ENCODE measurements at regions not wholly inside any gene's neighbourhood (a gene's known extent, or its start where the extent isn't known, plus 50 kb on each side); places are given as distances from the start of the nearest gene placed in this dataset.

DNA sequence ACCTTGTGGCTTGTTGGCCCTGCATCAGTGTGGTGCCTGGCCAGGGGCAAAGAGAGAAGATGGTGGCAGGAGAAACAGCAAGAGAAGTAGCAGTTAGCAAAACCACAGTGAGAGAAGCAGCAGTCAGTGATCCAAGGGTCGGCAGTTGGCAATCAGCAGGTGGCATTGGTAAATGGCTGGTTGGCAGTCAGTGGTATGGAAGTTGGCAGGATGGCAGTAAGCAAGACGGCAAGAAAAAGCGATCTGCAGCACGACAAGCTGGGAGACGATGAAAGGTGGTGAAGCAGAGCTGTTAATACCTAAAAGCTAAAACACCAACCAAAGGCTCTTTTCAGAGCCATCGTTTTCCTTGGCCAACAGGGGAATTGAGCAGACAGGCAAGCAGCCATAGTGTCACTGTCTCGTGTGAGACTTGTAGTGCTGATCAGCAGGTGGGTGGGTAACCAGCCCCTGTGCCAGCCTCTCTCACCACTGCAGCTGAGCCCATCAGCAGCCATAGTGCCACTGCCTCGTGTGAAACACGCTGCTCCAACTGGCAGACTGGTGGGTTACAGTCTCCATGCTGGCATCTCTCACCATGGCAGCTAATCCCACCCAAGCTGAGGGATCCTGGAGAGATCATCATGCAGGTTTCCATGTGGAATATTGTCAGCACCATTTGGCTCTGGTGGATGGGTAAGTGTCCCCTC is 2078.4 kb downstream of the PCDH7 start:
- no peak for DNase-seq

DNA sequence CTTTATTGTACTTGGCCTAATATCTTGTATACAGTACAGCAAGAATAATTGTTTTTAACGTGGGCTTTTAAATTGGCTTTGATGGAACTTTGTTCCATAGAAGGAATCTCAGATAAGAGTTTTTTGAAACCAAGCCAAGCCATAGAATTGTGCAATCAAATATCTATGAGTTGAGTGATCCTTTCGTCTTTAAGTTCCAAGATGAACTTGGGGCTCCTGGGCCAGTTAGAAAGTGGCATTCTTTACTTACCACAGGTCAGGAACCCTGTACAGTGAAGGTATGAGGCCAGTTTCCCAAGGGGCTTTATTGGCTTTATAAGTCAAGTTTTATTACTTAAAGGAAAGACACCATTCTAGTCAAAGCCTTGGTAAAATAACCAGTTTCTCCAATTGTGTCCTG is 2104.2 kb downstream of the PCDH7 start:
- no peak for DNase-seq

DNA sequence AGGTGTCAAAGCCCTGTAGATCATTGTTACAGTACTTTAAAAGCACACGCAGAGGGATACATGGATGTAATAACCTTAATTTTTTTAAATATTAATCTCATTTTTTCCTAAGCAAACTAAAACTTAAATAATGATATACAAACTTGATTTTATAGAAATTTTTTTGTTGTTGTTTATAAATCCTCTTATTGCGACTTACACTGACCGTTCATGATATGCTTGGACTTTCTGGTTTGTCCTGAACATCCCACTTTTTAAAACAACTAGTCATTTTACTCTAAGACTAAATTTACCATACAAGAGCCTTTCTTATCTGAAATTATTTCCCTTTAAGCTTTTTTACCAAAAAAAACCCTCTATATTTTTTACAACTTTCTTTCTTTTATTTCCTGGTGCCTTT is 2106.0 kb downstream of the PCDH7 start:
- DNase-seq = no peak

DNA sequence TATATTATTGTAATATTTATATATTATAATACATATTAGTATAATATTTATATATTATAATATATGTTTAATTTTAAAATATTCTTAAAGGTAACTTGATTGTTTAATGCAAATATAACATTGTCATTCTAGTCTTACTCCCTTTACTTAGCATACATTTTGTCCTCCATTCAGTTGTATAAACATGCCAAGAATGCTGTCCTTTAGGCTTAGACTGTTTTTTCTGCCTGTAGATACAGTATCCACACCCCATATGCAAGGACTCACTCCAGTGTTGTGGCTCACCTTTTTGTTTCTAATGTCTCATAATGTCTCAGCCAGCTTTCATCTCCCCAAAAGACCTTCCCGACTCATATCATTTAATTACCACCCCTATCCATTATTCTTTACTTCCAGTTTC is 2110.0 kb downstream of the PCDH7 start:
- DNase-seq = no peak

DNA sequence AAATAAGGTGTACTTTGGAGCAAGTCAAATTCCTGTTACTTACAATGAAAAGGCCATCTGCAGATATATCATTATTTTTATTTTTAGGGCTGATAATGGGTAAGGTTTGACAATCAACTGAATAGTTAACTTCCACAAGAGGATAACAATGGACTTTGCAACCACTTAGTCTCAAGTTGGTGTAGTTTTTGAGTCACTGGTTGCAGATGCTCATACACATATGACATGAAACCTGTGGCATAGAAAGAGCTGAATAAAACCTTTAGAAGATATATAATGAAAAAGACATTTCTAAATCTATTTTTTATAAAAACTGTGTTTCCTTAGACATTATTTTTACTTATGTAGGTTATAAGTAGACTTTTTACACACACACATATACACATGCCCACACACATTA is 2110.9 kb downstream of the PCDH7 start:
- DNase-seq = no peak

DNA sequence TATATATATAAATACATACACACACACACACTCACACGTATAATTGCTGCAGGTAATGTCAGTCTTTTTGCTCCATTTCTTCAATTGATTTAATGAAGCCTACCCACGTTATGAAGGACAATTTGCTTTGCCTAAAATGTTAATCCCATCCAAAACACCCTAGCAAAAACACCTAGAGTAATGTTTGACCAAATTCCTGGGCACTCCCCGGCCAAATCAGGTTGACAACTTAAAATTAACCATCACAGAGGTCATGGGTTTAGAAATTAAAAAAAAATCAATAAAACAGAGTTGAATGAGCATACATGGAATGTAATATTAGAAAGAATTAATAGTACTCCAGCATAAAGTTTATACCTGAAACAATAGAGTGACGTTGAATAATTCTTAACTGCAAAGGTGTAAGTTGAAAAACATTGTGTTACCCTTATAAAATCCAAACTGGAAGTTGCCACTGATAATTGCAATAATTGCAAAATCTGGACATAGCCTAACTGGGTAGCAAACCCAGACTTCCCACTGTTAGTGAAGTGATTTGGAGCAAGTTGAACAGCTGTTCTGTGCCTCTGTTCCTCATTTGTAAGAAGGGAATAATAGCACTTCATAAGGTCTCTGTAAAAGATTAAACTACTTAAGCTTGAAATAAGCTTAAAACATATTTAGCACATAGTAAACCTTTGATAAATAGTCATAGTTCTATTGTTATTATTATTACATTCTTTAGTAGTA is 2120.5 kb downstream of the PCDH7 start:
- no peak for DNase-seq

DNA sequence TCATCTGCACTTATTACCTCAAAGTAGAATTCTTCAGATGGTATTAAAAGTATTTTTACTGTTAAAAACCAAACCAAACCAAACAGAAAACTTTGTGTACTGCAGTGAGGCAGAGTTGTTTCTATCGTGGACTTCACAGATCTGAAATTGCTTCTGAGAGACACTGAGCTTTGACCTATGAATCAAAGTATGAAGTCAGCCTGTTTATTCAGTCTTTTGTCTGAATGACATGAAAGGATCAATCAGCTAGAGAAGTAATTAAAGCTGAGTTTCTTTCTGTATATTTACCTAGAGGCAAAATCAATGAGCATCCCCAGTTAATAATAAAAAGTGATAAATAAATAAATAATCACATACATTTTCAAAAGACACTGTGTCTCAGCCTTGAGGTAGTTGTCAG is 2121.0 kb downstream of the PCDH7 start:
- no peak for DNase-seq

DNA sequence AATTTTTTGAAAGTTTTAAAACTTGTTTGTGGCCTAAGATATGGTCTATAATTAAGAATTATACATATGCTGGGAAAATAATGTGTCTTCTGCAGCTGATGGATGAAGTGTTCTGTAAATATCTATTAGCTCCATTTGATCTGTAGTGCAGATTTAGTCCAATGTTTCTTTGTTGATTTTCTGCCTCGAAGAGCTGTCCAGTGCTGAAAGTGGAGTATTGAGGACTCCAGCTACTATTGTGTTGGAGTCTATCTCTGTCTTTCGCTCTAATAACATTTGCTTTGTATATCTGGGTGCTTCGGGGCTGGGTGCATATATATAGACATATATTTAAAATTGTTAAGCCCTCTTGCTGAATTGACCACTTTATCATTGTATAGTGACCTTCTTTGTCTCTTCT is 2127.3 kb downstream of the PCDH7 start:
- DNase-seq = no peak

DNA sequence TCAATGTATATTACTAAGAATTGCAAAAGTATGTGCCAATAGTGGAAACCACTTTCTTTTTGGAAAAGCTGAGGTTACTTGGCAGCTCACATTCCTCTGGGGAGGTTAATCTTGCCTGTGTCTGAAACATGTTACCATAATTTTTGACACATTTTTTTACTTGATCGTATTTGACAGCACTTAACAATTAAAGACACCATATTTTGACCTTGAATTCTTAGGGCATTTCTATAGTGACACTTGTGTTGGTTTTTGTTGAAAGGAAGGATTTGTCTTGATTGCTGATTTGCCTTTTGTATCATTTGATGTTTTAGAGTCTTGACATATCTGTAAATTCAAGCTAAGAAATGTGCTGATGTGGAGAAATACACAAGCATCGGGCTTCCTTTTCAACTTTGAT is 2135.5 kb downstream of the PCDH7 start:
- no peak for DNase-seq

DNA sequence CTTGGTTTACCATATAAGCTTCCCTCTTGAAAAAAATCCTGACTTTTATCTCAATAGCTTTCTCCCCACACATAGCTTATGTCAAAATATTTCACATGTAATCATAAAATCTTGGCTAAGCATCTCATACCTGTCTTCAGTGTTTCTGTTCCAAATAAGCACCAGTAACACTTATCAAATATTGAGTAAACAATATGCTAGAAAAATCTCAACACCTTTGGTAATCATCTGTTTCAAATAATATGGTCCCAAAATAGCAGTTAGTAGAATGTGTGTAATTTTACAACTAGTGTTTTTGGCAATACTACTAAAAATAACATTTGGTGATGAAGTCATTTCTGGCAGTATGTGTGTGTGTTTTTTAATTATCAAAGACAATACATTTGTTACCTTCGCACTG is 2138.2 kb downstream of the PCDH7 start:
- peak; percentile 40 for DNase-seq

DNA sequence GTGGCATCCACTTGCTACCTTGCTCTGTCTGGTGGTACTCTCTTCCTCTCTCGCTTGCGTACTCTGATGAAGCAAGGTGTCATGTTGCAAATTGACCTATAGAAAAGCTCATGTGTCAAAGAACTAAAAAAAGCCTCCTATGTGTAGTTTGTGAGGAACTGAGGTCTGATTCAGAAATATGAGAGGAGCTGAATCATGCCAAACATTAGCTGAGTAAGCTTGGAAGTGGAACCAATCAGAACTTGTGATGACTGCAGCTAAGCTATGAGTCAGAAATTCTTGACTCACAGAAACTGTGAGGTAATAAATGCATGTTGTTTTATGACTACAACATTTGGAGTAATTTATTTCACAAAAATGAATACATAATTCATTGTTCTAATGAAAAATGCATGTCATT is 2138.8 kb downstream of the PCDH7 start:
- DNase-seq = no peak

DNA sequence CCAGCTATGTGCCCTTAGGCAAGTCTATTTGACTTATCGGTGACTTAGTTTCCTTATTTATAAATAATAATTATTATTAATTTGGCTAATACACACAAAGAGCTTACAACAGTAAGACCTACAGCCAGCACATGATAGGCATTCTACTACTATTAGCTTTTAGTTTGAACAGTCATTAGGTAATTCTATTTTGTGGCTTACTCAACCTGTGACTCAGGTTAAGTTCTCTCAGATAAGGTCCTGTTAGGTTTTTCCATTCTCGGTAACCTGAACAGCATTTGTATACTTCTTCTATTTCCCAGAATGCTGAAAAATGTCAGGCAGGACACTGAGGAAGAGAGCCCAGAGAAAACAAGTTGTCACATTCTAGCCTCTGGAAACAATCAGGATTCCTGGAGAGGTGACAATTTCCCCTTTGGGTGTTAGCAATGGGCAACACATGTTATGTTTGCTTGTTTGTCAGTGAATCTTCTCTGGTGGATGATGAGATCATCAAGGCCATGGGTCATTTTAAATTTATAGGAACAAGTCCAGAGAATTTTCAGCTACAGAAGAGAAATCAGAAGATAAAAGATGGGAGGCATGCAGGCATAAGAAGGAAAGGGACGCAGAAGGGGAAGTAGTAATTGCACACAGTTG is 2144.7 kb downstream of the PCDH7 start:
- no peak for DNase-seq

DNA sequence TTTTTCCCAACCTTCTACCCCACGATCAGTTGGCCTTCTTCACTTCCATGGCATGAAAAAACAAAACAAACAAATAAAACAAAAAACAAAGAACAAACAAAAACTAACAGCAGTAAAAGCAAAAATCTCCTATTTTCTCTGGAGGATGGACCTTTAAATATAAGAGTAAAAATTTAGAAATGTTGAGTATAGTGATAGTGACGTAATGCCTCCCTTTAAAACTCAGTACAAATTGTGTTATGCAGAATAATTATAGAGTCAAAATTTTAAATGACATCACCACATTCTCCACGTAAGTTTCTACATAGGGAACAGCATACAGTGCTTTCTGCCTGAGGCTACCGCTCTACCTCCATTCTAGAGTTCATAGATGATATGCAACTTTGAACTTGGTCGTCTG is 2156.4 kb downstream of the PCDH7 start:
- DNase-seq = no peak

DNA sequence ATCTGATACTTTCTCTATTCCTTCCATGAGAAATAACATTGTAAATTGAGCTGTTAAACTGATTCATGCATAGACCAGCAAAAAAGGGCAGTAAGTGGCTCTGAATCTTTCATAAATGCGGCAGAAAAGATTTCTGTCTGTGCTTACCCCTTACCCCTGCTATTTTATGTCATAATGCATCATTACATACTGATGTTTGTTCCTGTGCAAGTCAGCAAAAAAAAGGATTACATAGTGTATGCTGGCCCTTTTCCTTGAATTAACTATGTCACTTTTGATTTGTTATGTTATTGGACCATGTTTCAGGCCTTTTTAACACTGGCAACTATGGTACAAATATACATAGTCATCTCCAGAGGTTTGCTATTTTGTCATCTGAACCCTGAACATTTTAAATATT is 2159.7 kb downstream of the PCDH7 start:
- DNase-seq = no peak

DNA sequence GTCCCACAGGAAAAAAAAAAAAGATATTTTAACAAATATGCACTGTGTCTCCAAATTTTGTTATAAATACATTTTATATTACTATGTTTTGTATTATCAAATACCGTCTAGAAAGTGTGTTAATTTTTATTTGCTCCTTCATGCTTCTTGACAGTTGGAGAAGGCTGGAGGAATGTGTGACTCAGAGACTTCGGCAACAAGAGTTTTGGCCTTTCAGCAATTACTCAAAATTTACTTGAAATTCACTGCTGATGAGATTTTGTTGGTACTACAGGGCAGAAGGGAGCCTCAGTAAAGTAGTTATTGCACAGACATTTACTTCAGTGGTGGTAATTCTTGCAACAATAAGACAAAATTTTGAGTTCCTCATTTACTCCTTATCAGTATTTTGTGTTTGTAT is 2164.0 kb downstream of the PCDH7 start:
- DNase-seq = no peak

DNA sequence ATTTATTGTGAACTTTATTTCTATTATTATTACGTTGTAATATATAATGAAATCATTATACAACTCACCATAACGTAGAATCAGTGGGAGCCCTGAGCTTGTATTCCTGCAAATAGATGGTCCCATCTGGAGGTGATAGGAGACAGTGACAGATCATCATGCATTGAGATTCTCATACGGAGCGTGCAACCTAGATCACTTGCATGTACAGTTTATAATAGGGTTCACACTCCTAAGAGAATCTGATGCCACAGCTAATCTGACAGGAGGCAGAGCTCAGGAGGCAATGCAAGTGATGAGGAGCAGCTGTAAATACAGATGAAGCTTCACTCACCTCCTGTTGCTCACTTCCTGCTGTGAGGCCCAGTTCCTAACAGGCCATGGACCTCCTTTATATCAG is 2170.2 kb downstream of the PCDH7 start:
- DNase-seq = no peak

DNA sequence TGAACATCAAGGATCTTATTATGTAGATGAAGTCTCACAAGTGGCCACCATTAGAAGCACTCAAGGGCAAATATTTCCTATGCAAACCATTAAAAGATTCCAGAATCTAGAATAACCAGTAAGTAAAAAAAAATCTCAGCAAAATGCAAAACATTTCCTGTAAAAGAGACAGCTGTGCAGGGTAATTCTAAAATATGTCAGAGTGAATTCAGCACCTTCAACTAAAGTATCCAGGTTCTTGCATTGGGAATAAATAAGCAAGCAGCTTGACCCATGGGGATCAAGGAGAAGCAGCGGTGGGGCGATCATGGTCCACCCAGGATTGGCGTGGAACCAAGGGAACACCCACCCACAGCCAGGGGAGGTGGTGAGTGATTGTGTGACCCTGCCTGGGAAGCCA is 2188.9 kb downstream of the PCDH7 start:
- DNase-seq = no peak

DNA sequence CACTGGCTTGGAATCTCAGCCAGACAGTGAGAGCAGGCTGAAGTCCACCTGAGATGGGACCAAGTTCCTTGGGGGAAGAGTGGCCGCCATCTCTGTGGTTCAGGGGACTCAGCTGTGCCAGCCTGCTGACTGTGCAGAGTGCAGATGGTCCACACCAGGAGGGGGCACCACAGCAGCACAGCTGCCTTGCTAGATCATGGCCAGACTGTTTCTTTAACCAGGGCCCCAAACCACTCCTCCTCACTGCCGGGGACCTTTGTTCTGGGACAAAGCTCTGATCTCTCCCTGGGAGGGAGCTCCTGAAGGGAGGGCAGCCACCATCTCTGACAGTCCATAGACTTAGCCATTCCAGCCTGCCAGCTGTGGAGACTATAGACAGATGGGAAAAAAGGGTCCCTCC is 2189.6 kb downstream of the PCDH7 start:
- no peak for DNase-seq

DNA sequence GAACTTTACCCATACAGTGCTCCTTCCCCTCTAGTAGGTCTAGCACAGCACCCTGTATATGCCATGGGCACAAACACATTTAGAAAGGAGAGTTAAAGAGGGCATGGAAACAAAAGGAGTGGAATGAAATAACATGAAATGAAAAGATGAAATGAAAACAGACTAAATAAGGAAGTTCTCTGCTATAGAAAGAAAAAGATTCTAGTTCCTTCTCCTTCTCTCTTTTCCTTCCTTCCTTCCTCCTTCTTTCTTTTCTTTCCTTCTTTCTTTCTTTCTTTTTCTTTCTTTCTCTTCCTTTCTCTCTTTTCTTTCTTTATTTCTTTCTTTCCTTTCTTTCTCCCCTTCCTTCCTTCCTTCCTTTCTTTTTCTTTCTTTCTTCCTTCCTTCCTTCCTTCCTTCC is 2197.4 kb downstream of the PCDH7 start:
- DNase-seq = no peak

DNA sequence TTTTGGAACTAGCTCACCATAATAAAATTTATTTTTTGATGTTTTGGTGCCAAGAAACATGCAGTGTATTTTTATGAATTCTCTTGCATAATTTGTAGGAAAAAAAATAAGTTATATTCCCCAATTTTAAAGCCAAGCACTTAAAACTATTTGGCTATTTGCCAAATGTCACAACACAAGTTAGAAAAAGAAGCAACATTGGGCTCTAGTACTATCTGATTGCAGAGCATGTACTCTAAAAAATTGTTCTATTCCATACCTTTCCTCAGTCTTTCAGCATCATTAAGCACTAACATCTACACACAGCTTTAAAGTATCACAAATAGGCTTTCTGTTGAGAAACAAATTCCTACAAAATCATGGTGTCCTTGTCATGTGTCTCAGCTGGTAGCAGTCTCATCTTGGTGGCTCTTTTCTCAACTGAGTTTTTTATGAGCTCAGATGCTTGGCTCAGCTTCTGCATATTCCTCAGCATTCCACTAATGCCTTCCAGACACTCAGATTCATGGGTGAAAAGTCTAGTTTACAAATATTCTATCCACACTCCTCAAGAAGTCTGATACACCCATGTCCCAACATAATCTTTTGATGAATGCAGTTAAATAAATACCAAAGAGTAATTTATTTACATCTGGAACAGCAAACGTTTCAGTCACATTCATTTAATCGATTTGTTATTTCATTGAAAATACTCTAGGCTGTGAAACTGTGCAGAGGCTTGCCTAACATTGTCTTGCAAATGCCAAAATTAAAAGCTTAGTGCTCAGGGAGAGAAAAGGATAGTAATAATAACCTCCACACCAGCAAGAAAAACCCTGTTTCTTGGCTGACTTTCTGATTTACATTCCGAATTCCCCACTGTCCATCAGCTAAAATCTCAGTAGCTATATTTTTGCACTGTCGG is 2209.9 kb downstream of the PCDH7 start:
- DNase-seq = no peak

DNA sequence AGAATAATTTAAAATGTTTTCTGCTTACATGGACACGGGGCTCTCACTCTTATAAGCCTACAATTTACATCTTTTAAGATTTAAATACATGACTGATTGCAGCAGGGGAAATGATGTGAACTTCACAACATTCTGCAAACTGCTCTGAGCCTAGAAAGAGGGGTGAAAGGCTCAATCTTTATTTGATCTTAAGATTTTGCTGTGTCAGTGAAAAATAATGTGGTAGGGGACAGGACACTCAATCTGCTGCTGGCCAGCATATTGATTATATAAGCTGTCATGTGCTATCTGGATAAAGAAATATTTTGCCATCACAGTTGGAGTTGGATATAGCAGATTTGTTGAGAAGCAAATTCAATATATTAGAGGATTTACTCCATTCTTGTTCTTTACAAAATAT is 2210.5 kb downstream of the PCDH7 start:
- no peak for DNase-seq

DNA sequence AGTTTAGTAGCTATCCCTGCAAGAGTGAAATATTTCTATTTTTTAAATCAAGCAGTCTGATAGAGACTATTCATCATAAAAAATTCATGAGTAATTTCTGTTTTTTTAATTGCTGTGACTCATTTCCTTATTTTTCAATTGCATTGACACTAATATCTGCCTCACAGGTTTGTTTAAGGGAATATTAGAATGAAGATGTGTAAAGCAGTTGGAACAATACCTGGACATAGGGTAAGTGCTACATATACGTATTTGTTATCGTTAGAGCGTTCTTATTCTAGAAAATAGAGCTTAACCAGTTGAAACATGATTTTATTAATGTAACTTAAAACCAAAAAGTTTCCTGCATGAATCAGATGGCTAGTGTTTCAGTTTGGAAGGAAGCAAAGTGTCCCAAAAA is 2211.3 kb downstream of the PCDH7 start:
- DNase-seq = no peak

DNA sequence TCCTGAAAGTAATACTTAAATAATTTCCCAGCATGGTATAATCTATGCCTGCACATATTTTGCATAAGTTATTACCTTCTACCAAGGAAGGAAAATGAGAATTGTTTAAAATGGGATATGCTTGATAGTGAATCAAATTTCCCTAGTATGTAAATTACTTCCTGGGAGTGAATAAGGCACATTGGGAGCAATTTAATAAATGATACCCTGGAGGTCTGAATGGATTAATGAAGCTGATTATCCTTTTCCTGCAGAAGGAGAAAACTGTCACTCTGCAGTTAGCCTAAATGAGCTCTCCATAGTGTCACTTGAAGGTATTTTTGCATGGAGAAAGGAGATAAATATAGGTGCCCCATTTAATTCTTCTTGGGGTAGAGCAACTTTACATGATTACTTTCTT is 2212.0 kb downstream of the PCDH7 start:
- no peak for DNase-seq
